ENCODE measurements at regions not wholly inside any gene's neighbourhood (a gene's known extent, or its start where the extent isn't known, plus 50 kb on each side); places are given as distances from the start of the nearest gene placed in this dataset.

GRCh38 chr6:112863753-112864152, 516.6 kb downstream of the RFPL4B start:
- H3K79me2 ChIP-seq (ENCODE audit: low read length) = no peaks in the 10 kb centered on the region

GRCh38 chr6:112865131-112865530, 518.0 kb downstream of the RFPL4B start:
- Histone ChIP-seq H3F3A (ENCODE audit: insufficient read depth, low read length) (no peaks in the 10 kb centered on the region), H3K4me1 (ENCODE audit: low read length) (no peaks in the 10 kb centered on the region), H3K27me3 (replicated peaks; ENCODE audit: insufficient read depth, low read length) (no peaks in the 10 kb centered on the region), H3K27ac (ENCODE audit: low read length) (no peak overlapping the region), H3K9me2 (replicated peaks; ENCODE audit: insufficient read depth, low read length) (no peaks in the 10 kb centered on the region), H3K4me2 (ENCODE audit: low read depth, low read length) (no peak overlapping the region), H2AFZ (ENCODE audit: low read length) (no peak overlapping the region), H3K9ac (ENCODE audit: low read length) (no peak overlapping the region), H3K4me3 (ENCODE audit: low read length) (no peak overlapping the region), H3K79me2 (ENCODE audit: low read length) (no peaks in the 10 kb centered on the region), H3K36me3 (replicated peaks; ENCODE audit: insufficient read depth, low read length) (no peaks in the 10 kb centered on the region), H3K9me3 (replicated peaks; ENCODE audit: insufficient read depth, low read length) (no peaks in the 10 kb centered on the region), H4K20me1 (ENCODE audit: insufficient read depth, low read length) (no peaks in the 10 kb centered on the region)
- DNase-seq = no peak
- no peak for TF ChIP-seq EZH2phosphoT487 (IDR thresholded peaks at IDR 0.05; ENCODE audit: low read length)
- TF ChIP-seq CTCF (IDR thresholded peaks at IDR 0.05; ENCODE audit: low read length) = no peak
- TF ChIP-seq EZH2 (optimal IDR thresholded peaks at IDR 0.05; ENCODE audit: low read depth, low read length) = no peak

More at GRCh38 chr6:112863753-112864152, 516.6 kb downstream of the RFPL4B start:
- Histone ChIP-seq H3F3A (ENCODE audit: insufficient read depth, low read length) (no peaks in the 10 kb centered on the region), H3K27ac (ENCODE audit: low read length) (no peak overlapping the region), H3K4me2 (ENCODE audit: low read depth, low read length) (no peak overlapping the region), H3K4me1 (ENCODE audit: low read length) (no peaks in the 10 kb centered on the region), H3K9me3 (replicated peaks; ENCODE audit: insufficient read depth, low read length) (no peaks in the 10 kb centered on the region), H2AFZ (ENCODE audit: low read length) (no peak overlapping the region), H4K20me1 (ENCODE audit: insufficient read depth, low read length) (no peaks in the 10 kb centered on the region), H3K9me2 (replicated peaks; ENCODE audit: insufficient read depth, low read length) (no peaks in the 10 kb centered on the region), H3K9ac (ENCODE audit: low read length) (no peak overlapping the region), H3K27me3 (replicated peaks; ENCODE audit: insufficient read depth, low read length) (no peaks in the 10 kb centered on the region), H3K4me3 (ENCODE audit: low read length) (no peak overlapping the region), H3K36me3 (replicated peaks; ENCODE audit: insufficient read depth, low read length) (no peaks in the 10 kb centered on the region)
- TF ChIP-seq EZH2phosphoT487 (IDR thresholded peaks at IDR 0.05; ENCODE audit: low read length) = no peak
- no peak for DNase-seq

- H3K4me1 ChIP-seq (ENCODE audit: low read length) = no peaks in the 10 kb centered on the region
- H3K9ac ChIP-seq (ENCODE audit: low read length) = no peak overlapping the region
- no peaks in the 10 kb centered on the region for H3K9me3 ChIP-seq (replicated peaks; ENCODE audit: insufficient read depth, low read length)
- H3K4me3 ChIP-seq (ENCODE audit: low read length) = no peak overlapping the region
- no peaks in the 10 kb centered on the region for H3K79me2 ChIP-seq (ENCODE audit: low read length)
- H3K27me3 ChIP-seq (replicated peaks; ENCODE audit: insufficient read depth, low read length) = no peaks in the 10 kb centered on the region
- H3F3A ChIP-seq (ENCODE audit: insufficient read depth, low read length) = no peaks in the 10 kb centered on the region
- no peak for DNase-seq
- H3K27ac ChIP-seq (ENCODE audit: low read length) = no peak overlapping the region
- H4K20me1 ChIP-seq (ENCODE audit: insufficient read depth, low read length) = no peaks in the 10 kb centered on the region
- no peak overlapping the region for H2AFZ ChIP-seq (ENCODE audit: low read length)
- no peaks in the 10 kb centered on the region for H3K36me3 ChIP-seq (replicated peaks; ENCODE audit: insufficient read depth, low read length)
- H3K9me2 ChIP-seq (replicated peaks; ENCODE audit: insufficient read depth, low read length) = no peaks in the 10 kb centered on the region
- no peak overlapping the region for H3K4me2 ChIP-seq (ENCODE audit: low read depth, low read length)
- TF ChIP-seq EZH2phosphoT487 (IDR thresholded peaks at IDR 0.05; ENCODE audit: low read length) (no peak), EZH2 (optimal IDR thresholded peaks at IDR 0.05; ENCODE audit: low read depth, low read length) (no peak), CTCF (IDR thresholded peaks at IDR 0.05; ENCODE audit: low read length) (no peak)
Measured at GRCh38 chr6:112874881-112875280, 527.8 kb downstream of the RFPL4B start.

- TF ChIP-seq EZH2phosphoT487 (IDR thresholded peaks at IDR 0.05; ENCODE audit: low read length) (no peak), CTCF (IDR thresholded peaks at IDR 0.05; ENCODE audit: low read length) (no peak), EZH2 (optimal IDR thresholded peaks at IDR 0.05; ENCODE audit: low read depth, low read length) (no peak)
- DNase-seq = no peak
- Histone ChIP-seq H3K9me2 (replicated peaks; ENCODE audit: insufficient read depth, low read length) (no peaks in the 10 kb centered on the region), H3K36me3 (replicated peaks; ENCODE audit: insufficient read depth, low read length) (no peaks in the 10 kb centered on the region), H3K27me3 (replicated peaks; ENCODE audit: insufficient read depth, low read length) (no peaks in the 10 kb centered on the region), H3K4me2 (ENCODE audit: low read depth, low read length) (no peak overlapping the region), H3K9me3 (replicated peaks; ENCODE audit: insufficient read depth, low read length) (no peaks in the 10 kb centered on the region), H3K9ac (ENCODE audit: low read length) (no peak overlapping the region), H3K4me3 (ENCODE audit: low read length) (no peak overlapping the region), H4K20me1 (ENCODE audit: insufficient read depth, low read length) (no peaks in the 10 kb centered on the region), H3K4me1 (ENCODE audit: low read length) (no peaks in the 10 kb centered on the region), H3K27ac (ENCODE audit: low read length) (no peak overlapping the region), H3K79me2 (ENCODE audit: low read length) (no peaks in the 10 kb centered on the region), H3F3A (ENCODE audit: insufficient read depth, low read length) (no peaks in the 10 kb centered on the region), H2AFZ (ENCODE audit: low read length) (no peak overlapping the region)
Measured at GRCh38 chr6:112877134-112878100, 530.3 kb downstream of the RFPL4B start.

Measured in MM.1S (cell line).